ENCODE measurements at regions not wholly inside any gene's neighbourhood (a gene's known extent, or its start where the extent isn't known, plus 50 kb on each side); places are given as distances from the start of the nearest gene placed in this dataset.

DNA sequence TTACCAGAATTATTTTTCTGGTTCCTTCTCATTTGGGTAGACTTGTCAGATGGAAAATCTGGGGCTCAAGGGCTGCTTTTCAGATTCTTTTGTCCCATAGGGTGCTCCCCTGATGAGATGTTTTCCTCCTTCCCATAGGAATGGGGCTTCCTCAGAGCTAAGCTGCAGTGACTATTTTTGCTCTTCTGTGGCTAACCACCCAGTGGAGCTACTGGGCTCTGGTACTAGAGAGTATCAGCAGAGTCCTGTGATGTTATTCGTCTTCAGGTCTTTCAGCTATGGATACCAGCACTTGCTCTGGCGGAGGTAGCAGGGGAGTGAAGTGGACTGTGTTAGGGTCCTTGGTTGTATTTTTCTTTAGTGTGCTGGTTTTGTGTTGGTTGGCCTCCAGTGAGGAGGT, 716.1 kb upstream of the LMO3 start:
- Histone ChIP-seq H3K9me3 (ENCODE audit: control extremely low read depth in 1 of 3, control insufficient read depth in 2 of 3, insufficient read depth in 1 of 3, low read length in 2 of 3) (peaks cover 0 to 5% (median 0%) of the 10 kb centered on the region in 3 donors), H3K79me2 (ENCODE audit: control insufficient read depth, insufficient read depth, low read length) (no peaks in the 10 kb centered on the region), H3K27me3 (replicated peaks in 1 of 4; ENCODE audit: control extremely low read depth in 1 of 4, control insufficient read depth in 3 of 4, insufficient read depth in 4 of 4, low read length in 3 of 4) (no peaks in the 10 kb centered on the region), H2AFZ (ENCODE audit: insufficient read depth, low read depth, low read length, poor library complexity, severe bottlenecking) (no peak overlapping the region), H3K36me3 (replicated peaks in 1 of 2; ENCODE audit: control extremely low read depth in 1 of 2, control insufficient read depth in 1 of 2, extremely low read depth in 1 of 2, insufficient read depth in 2 of 2, low read length in 1 of 2) (no peaks in the 10 kb centered on the region), H3K4me3 (ENCODE audit: control extremely low read depth in 1 of 5, extremely low read depth in 1 of 5, insufficient read depth in 1 of 5, low read depth in 2 of 5, low read length in 4 of 5) (no peak overlapping the region), H3K4me2 (replicated peaks; ENCODE audit: low read depth, low read length, poor library complexity, severe bottlenecking) (no peak overlapping the region), H3K27ac (ENCODE audit: low read length in 2 of 2) (no peak overlapping the region), H3K9ac (ENCODE audit: low read length) (no peak overlapping the region), H3K4me1 (ENCODE audit: control insufficient read depth in 2 of 2, insufficient read depth in 2 of 2, low read length in 2 of 2) (no peaks in the 10 kb centered on the region), H4K20me1 (ENCODE audit: control insufficient read depth, insufficient read depth, low read length, poor library complexity, severe bottlenecking) (no peaks in the 10 kb centered on the region)
- CTCF ChIA-PET, result no interaction called here
- no peak overlapping the region for H3K4me3 Mint-ChIP-seq
- DNase-seq (no peak), ATAC-seq (ENCODE audit: low read depth) (no peak)
- H3K4me1 Mint-ChIP-seq, result no peaks in the 10 kb centered on the region
- peaks cover 17% of the 10 kb centered on the region for H3K9me3 Mint-ChIP-seq (ENCODE audit: insufficient read depth)
- WGBS (ENCODE audit: insufficient coverage), result 94% methylated on average over 2 of the region's 2 CpGs
- intact Hi-C loops (cut with micrococcal nuclease), result no loop called here
- POLR2A ChIA-PET, result no interaction called here
- no peaks in the 10 kb centered on the region for H3K27me3 Mint-ChIP-seq
- TF ChIP-seq, protein P1, sequence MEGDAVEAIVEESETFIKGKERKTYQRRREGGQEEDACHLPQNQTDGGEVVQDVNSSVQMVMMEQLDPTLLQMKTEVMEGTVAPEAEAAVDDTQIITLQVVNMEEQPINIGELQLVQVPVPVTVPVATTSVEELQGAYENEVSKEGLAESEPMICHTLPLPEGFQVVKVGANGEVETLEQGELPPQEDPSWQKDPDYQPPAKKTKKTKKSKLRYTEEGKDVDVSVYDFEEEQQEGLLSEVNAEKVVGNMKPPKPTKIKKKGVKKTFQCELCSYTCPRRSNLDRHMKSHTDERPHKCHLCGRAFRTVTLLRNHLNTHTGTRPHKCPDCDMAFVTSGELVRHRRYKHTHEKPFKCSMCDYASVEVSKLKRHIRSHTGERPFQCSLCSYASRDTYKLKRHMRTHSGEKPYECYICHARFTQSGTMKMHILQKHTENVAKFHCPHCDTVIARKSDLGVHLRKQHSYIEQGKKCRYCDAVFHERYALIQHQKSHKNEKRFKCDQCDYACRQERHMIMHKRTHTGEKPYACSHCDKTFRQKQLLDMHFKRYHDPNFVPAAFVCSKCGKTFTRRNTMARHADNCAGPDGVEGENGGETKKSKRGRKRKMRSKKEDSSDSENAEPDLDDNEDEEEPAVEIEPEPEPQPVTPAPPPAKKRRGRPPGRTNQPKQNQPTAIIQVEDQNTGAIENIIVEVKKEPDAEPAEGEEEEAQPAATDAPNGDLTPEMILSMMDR (IDR thresholded peaks at IDR 0.05), result no peak
- TF ChIP-seq EZH2 (IDR thresholded peaks at IDR 0.05; ENCODE audit: borderline replicate concordance, insufficient read depth, low read depth, low read length, poor library complexity, severe bottlenecking), result no peak
- H3K27ac Mint-ChIP-seq, result no peak overlapping the region

DNA sequence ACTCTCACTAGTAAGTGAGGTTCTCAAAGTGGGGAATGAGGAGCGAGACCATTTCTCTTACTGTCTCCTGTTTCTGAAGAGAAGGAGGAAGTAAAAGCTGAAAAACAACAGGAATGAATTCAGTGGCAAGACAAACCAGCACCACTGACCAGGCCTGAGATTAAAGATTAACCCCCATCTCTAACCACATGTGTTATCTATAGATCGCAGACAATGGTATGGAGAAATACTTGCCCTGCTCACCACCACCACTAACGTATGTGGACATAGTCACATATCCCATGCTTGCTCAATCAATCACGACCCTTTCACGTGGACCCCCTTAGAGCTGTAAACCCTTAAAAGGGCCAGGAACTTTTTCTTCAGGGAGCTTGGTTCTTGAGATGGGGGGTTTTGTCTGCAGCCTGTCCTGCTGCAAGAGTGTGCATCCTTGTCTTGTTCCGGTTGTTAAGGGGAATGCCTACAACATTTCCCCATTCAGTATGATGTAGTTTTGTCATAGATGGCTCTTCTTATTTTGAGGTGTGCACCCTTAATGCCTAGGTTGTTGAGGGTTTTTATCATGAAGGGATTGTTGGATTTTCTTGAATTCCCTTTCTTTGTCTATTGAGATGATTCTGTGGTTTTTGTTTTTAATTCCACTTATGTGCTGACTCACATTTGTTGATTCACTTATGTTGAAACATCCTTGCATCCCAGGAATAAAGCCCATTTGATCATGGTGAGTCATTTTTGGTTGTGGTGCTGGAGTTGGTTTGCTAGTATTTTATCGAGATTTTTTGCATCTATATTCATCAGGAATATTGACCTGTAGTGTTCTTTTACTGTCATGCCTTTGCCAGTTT, 698.8 kb upstream of the LMO3 start:
- 92% methylated on average over 2 of the region's 7 CpGs for WGBS (ENCODE audit: insufficient coverage)
- H3K79me2 ChIP-seq (ENCODE audit: control insufficient read depth, insufficient read depth, low read length), result no peaks in the 10 kb centered on the region
- DNase-seq (no peak), ATAC-seq (ENCODE audit: low read depth) (no peak)
- no peaks in the 10 kb centered on the region for H3K4me1 ChIP-seq (ENCODE audit: control insufficient read depth in 2 of 2, insufficient read depth in 2 of 2, low read length in 2 of 2)
- intact Hi-C loops (cut with micrococcal nuclease), result no loop called here
- no peak overlapping the region for H3K4me3 ChIP-seq (ENCODE audit: control extremely low read depth in 1 of 5, extremely low read depth in 1 of 5, insufficient read depth in 1 of 5, low read depth in 2 of 5, low read length in 4 of 5)
- H3K9ac ChIP-seq (ENCODE audit: low read length), result no peak overlapping the region
- ChIA-PET CTCF (no interaction called here), POLR2A (no interaction called here)
- peaks cover 0 to 13% (median 9%) of the 10 kb centered on the region in 3 donors for H3K9me3 ChIP-seq (ENCODE audit: control extremely low read depth in 1 of 3, control insufficient read depth in 2 of 3, insufficient read depth in 1 of 3, low read length in 2 of 3)
- TF ChIP-seq, protein P1 (IDR thresholded peaks at IDR 0.05), result no peak
- no peaks in the 10 kb centered on the region for H3K4me1 Mint-ChIP-seq
- H3K27me3 Mint-ChIP-seq, result no peaks in the 10 kb centered on the region
- H3K27ac ChIP-seq (ENCODE audit: low read length in 2 of 2), result no peak overlapping the region
- H3K4me2 ChIP-seq (replicated peaks; ENCODE audit: low read depth, low read length, poor library complexity, severe bottlenecking), result no peak overlapping the region
- no peak overlapping the region for H3K27ac Mint-ChIP-seq
- H3K9me3 Mint-ChIP-seq (ENCODE audit: insufficient read depth), result peaks cover 19% of the 10 kb centered on the region
- H3K4me3 Mint-ChIP-seq, result no peak overlapping the region
- no peaks in the 10 kb centered on the region for H3K36me3 ChIP-seq (replicated peaks in 1 of 2; ENCODE audit: control extremely low read depth in 1 of 2, control insufficient read depth in 1 of 2, extremely low read depth in 1 of 2, insufficient read depth in 2 of 2, low read length in 1 of 2)
- no peaks in the 10 kb centered on the region for H4K20me1 ChIP-seq (ENCODE audit: control insufficient read depth, insufficient read depth, low read length, poor library complexity, severe bottlenecking)
- no peaks in the 10 kb centered on the region for H3K27me3 ChIP-seq (replicated peaks in 1 of 4; ENCODE audit: control extremely low read depth in 1 of 4, control insufficient read depth in 3 of 4, insufficient read depth in 4 of 4, low read length in 3 of 4)
- no peak overlapping the region for H2AFZ ChIP-seq (ENCODE audit: insufficient read depth, low read depth, low read length, poor library complexity, severe bottlenecking)

Data from B cell (primary cell).